ENCODE measurements at regions not wholly inside any gene's neighbourhood (a gene's known extent, or its start where the extent isn't known, plus 50 kb on each side); places are given as distances from the start of the nearest gene placed in this dataset.

DNA sequence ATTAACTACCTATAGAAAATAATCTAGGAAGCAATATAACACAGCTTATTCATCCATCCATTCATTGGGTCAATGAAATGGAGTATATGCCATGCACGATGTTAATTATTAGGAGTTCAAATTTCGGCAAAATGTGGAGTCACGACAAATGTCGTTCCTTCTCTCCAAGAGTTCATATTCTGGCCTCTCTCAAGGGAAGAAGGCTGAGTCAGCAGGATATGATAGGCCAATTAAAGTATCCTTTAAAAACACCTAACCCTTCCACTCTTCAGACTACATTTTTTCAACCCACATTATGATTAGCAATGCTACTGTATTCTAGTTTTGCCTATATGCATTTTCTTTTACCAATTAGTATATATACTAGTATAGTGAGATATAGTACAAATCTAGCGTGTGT, 163.1 kb downstream of the LARP7 start:
- no peak for DNase-seq (ENCODE audit: low spot score)
- H3K4me1 Mint-ChIP-seq (ENCODE audit: low read depth): no peaks in the 10 kb centered on the region
- H3K27ac Mint-ChIP-seq: no peak overlapping the region
- intact Hi-C loops (cut with micrococcal nuclease): no loop called here
- no peaks in the 10 kb centered on the region for H3K9me3 Mint-ChIP-seq
- no peak overlapping the region for H3K4me3 Mint-ChIP-seq (ENCODE audit: low read depth)
- peaks cover 6% of the 10 kb centered on the region for H3K27me3 Mint-ChIP-seq (ENCODE audit: low read depth)
- H3K36me3 Mint-ChIP-seq (ENCODE audit: low read depth): no peaks in the 10 kb centered on the region

DNA sequence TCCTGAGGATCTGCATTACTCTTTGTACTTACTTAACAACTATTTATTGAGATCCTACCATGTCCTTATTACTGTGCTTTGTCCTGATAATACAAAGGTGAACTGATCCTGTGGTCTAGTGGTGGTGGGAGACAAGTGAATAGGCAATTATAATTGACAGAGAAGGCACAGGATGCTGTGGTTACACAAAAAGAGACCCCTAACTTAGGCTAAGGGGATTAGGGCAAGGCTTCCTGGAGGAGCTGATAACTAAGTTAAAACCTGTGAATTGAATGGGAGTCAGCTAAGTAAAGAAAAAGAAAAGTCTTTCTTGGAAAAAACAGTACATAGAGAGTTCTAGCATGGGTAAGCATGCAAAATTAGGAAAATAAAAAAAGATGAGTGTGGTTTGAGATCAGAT, 164.4 kb downstream of the LARP7 start:
- H3K27ac Mint-ChIP-seq: no peak overlapping the region
- no peak overlapping the region for H3K4me3 Mint-ChIP-seq (ENCODE audit: low read depth)
- H3K27me3 Mint-ChIP-seq (ENCODE audit: low read depth): peaks cover 6% of the 10 kb centered on the region
- H3K4me1 Mint-ChIP-seq (ENCODE audit: low read depth): no peaks in the 10 kb centered on the region
- no peaks in the 10 kb centered on the region for H3K9me3 Mint-ChIP-seq
- no peaks in the 10 kb centered on the region for H3K36me3 Mint-ChIP-seq (ENCODE audit: low read depth)
- intact Hi-C loops (cut with micrococcal nuclease): no loop called here
- DNase-seq (ENCODE audit: low spot score): no peak

DNA sequence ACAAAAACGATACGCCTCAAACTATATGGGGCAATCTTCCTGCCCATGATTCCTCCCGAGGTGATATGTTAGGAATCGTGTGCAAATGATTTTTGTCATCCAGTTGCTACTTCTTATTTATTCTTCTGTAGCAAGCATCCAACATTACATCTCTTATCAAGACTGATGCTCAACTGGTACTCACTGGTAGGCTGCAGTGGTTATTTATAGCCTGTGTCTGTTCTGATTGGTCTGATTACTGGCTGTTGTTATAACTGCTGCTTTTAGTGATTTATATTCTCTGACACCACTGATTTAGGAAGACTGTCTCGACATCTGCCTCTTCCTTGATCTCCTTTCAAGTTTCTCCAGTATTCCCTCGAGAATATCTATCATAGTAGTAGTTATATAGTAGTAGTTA, 165.8 kb downstream of the LARP7 start:
- Mint-ChIP-seq H3K4me3 (ENCODE audit: low read depth) (no peak overlapping the region), H3K27me3 (ENCODE audit: low read depth) (peaks cover 6% of the 10 kb centered on the region), H3K4me1 (ENCODE audit: low read depth) (no peaks in the 10 kb centered on the region), H3K36me3 (ENCODE audit: low read depth) (no peaks in the 10 kb centered on the region), H3K27ac (no peak overlapping the region), H3K9me3 (no peaks in the 10 kb centered on the region)
- no peak for DNase-seq (ENCODE audit: low spot score)
- intact Hi-C loops (cut with micrococcal nuclease): no loop called here

DNA sequence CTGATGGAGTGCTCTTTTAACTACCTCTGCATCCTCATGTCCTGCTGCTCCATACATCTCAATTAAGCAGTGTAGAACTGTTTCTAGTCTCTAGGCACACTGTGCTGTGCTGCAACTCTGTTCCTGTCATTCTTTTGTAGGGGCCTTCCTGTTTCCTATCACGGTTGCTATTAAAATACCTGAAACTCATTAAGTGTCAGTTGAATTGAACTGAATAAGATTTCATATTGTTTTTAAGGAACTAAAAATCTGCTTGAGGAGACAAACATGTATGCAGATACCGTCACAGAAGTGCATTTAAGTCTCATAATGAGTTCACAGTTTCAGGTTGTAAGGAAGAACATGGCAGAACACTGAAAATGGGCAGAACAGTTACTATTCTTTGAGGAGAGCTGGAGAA, 170.1 kb downstream of the LARP7 start:
- Mint-ChIP-seq H3K4me1 (ENCODE audit: low read depth) (peaks cover 2% of the 10 kb centered on the region), H3K27me3 (ENCODE audit: low read depth) (peaks cover 3% of the 10 kb centered on the region), H3K9me3 (no peaks in the 10 kb centered on the region), H3K27ac (no peak overlapping the region), H3K4me3 (ENCODE audit: low read depth) (no peak overlapping the region), H3K36me3 (ENCODE audit: low read depth) (no peaks in the 10 kb centered on the region)
- intact Hi-C loops (cut with micrococcal nuclease): no loop called here
- no peak for DNase-seq (ENCODE audit: low spot score)

DNA sequence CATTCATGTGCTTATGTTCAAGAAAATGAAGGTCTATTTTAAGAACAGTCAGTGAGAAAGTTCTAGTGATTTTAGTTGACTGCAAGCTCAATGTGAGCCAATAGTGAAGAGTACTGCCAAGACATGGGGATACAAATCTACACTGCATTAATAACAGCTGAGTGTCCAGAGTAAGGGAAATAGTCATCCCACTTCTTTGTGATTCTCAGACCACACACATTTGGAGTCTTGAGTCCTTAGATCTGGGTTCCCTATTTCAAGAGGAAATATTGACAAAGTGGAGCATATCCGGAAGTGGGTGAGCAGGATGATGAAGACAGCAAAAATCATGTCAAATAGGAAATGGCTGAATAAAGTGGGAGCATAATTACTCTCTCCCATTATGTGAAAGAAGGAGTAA, 171.1 kb downstream of the LARP7 start:
- Mint-ChIP-seq H3K27ac (no peak overlapping the region), H3K9me3 (no peaks in the 10 kb centered on the region), H3K4me3 (ENCODE audit: low read depth) (no peak overlapping the region), H3K27me3 (ENCODE audit: low read depth) (peaks cover 3% of the 10 kb centered on the region), H3K36me3 (ENCODE audit: low read depth) (no peaks in the 10 kb centered on the region), H3K4me1 (ENCODE audit: low read depth) (peaks cover 2% of the 10 kb centered on the region)
- intact Hi-C loops (cut with micrococcal nuclease): no loop called here
- no peak for DNase-seq (ENCODE audit: low spot score)

DNA sequence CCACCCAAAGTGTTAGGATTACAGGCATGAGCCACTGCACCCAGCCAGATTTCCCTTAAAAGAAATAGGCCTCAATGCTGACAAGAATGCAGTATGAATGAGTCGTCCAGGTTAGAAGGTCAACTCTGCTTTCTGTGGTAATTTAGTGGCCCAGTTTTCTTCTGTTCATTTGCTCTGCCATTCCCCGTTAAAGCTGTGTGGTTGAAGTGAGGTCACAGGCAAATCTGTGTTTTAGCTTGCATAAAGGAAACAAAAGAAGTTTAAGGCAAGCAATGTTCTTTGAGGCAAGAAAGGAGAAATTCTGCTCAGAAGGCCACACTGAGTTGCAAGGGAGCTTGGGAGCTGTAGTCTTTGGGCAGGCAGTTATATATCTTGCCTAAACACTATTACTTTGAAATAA, 176.8 kb downstream of the LARP7 start:
- H3K4me1 Mint-ChIP-seq (ENCODE audit: low read depth): peaks cover 18% of the 10 kb centered on the region
- no peaks in the 10 kb centered on the region for H3K9me3 Mint-ChIP-seq
- no peaks in the 10 kb centered on the region for H3K36me3 Mint-ChIP-seq (ENCODE audit: low read depth)
- no peaks in the 10 kb centered on the region for H3K27me3 Mint-ChIP-seq (ENCODE audit: low read depth)
- no peak overlapping the region for H3K4me3 Mint-ChIP-seq (ENCODE audit: low read depth)
- DNase-seq (ENCODE audit: low spot score): no peak
- H3K27ac Mint-ChIP-seq: no peak overlapping the region
- intact Hi-C loops (cut with micrococcal nuclease): no loop called here

DNA sequence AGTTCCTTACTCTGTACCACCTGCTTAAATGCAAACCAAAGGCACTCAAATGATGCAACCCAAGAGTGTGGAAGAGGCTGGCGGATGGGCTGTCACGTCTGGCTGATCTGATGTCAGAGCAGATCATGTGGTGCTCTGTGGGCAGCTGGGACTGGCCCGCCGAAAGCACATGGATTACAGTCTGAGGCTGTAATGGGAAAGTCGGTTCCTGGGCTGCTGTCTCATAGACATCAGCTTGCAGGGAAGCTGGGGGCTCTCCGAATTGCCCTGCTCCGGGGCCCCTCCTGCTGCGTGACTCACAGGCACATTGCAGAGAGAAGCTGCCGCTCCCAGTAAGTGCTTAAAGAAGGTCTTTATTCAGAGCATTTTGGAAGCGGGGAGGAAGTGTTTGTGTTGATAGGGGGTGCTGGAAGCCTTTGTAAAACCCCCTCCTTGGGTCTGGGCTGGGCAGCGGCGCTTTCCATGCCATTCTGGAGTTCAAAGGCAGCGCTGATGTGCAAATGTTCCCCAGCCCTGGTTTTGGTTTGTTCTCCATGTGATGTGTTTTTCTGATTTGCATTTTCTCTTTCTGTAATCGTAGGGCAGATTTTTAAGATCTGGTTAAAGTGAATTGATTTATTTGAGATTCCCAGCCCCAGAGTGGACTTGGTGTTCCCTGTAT, 181.1 kb downstream of the LARP7 start:
- H3K27ac Mint-ChIP-seq: peak overlapping the region; percentile 81

DNA sequence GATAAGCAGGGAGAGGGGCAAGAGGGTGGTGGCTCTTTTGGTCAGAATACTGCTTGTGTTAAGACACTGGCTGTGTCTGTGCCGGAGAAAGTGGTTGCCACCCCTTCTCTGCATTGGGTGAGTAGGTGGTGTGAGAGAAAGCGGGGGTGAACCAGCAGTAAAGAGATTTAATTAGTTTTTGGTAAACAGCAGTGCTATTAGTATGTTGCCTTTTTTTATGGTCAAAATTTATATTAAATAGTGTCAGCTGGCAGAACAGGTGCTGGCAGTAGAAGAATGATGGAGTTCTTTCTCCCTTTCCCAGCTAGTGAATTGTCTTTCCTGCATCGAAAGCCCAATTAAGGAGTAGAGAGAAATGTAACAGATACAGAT, 181.6 kb downstream of the LARP7 start:
- peaks cover 23% of the 10 kb centered on the region for H3K4me1 Mint-ChIP-seq (ENCODE audit: low read depth)
- no peaks in the 10 kb centered on the region for H3K9me3 Mint-ChIP-seq
- no peaks in the 10 kb centered on the region for H3K36me3 Mint-ChIP-seq (ENCODE audit: low read depth)
- no peak for DNase-seq (ENCODE audit: low spot score)
- intact Hi-C loops (cut with micrococcal nuclease): loop anchor here (2.0 kb wide), 1 partner anchor 182 kb away; the partner anchor contains the start of genes LARP7 and ZGRF1
- peak overlapping the region; percentile 81 for H3K27ac Mint-ChIP-seq
- H3K4me3 Mint-ChIP-seq (ENCODE audit: low read depth): peak overlapping the region; percentile 87
- peaks cover 5% of the 10 kb centered on the region for H3K27me3 Mint-ChIP-seq (ENCODE audit: low read depth)

More for the DNA sequence above, 181.1 kb downstream of the LARP7 start:
- H3K27me3 Mint-ChIP-seq (ENCODE audit: low read depth): peaks cover 5% of the 10 kb centered on the region
- no peaks in the 10 kb centered on the region for H3K9me3 Mint-ChIP-seq
- no peaks in the 10 kb centered on the region for H3K36me3 Mint-ChIP-seq (ENCODE audit: low read depth)
- peak; percentile 26 for DNase-seq (ENCODE audit: low spot score)
- peaks cover 24% of the 10 kb centered on the region for H3K4me1 Mint-ChIP-seq (ENCODE audit: low read depth)
- intact Hi-C loops (cut with micrococcal nuclease): loop anchor here (2.0 kb wide), 1 partner anchor 181 kb away; the partner anchor contains the start of genes LARP7 and ZGRF1
- peak overlapping the region; percentile 87 for H3K4me3 Mint-ChIP-seq (ENCODE audit: low read depth)

DNA sequence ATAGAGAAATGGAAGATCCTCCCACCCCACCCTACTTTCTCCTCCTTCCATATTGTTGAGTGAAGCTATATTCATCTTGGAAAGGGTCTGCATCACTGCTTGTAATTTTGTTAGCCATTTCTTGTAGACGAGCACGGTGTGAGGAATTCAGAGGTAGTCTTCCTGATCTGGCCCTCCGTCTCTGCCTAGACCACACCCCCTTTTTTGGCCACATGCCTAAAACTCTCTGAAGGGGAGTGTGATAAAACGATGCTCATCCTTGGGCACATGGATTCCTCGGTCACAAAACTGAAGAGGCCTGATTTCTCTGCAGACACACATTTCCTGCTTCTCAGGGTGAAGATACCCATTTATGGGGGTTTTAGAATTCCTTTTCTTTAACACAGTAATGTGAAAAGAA, 182.8 kb downstream of the LARP7 start:
- H3K27me3 Mint-ChIP-seq (ENCODE audit: low read depth): peaks cover 5% of the 10 kb centered on the region
- H3K9me3 Mint-ChIP-seq: no peaks in the 10 kb centered on the region
- H3K4me1 Mint-ChIP-seq (ENCODE audit: low read depth): peaks cover 16% of the 10 kb centered on the region
- no peaks in the 10 kb centered on the region for H3K36me3 Mint-ChIP-seq (ENCODE audit: low read depth)
- no peak overlapping the region for H3K4me3 Mint-ChIP-seq (ENCODE audit: low read depth)
- DNase-seq (ENCODE audit: low spot score): no peak
- no peak overlapping the region for H3K27ac Mint-ChIP-seq
- intact Hi-C loops (cut with micrococcal nuclease): loop anchor here (2.0 kb wide), 1 partner anchor 183 kb away; the partner anchor contains the start of genes LARP7 and ZGRF1

DNA sequence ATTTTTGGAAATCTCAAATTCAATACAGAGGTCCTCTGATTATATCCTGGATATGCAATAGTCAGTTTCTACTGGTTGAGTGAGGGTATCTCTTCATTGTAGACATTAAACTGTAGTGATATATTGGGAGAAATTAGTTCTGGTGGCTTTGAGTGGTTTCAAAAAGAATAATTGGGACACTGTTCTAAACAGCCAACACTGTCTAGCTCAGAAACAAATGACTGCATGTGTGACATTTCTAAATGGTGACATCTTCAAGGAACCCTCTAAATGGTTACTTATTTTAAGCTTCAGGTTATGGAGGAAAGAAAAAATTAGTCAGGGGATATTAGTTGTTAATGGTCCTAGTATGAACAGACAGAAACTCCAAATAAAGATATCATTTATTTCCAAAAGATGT, 186.2 kb downstream of the LARP7 start:
- DNase-seq (ENCODE audit: low spot score): no peak
- Mint-ChIP-seq H3K4me1 (ENCODE audit: low read depth) (peaks cover 10% of the 10 kb centered on the region), H3K9me3 (no peaks in the 10 kb centered on the region), H3K27me3 (ENCODE audit: low read depth) (peaks cover 5% of the 10 kb centered on the region), H3K36me3 (ENCODE audit: low read depth) (no peaks in the 10 kb centered on the region), H3K4me3 (ENCODE audit: low read depth) (no peak overlapping the region), H3K27ac (no peak overlapping the region)
- intact Hi-C loops (cut with micrococcal nuclease): no loop called here

DNA sequence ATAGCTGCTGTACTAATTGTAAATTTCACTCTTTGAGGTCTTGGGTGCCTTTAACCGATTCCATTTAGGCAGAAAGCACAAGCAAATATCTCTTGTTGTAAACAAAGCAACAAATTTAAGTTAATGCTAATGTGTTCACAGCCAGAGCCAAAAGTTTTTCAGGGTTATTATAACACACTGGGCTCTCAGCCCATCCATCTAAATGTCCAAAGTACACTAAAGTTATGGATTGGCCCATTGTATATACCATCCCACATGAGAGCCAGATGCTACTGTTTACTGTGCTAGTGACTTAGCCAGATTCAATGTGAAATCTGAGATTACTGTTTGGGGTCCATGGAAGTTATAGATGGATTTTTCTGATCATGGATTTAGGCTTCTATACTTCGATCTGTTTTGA, 186.7 kb downstream of the LARP7 start:
- Mint-ChIP-seq H3K4me3 (ENCODE audit: low read depth) (no peak overlapping the region), H3K9me3 (no peaks in the 10 kb centered on the region), H3K4me1 (ENCODE audit: low read depth) (peaks cover 6% of the 10 kb centered on the region), H3K36me3 (ENCODE audit: low read depth) (no peaks in the 10 kb centered on the region), H3K27ac (no peak overlapping the region), H3K27me3 (ENCODE audit: low read depth) (peaks cover 5% of the 10 kb centered on the region)
- DNase-seq (ENCODE audit: low spot score): no peak
- intact Hi-C loops (cut with micrococcal nuclease): no loop called here

DNA sequence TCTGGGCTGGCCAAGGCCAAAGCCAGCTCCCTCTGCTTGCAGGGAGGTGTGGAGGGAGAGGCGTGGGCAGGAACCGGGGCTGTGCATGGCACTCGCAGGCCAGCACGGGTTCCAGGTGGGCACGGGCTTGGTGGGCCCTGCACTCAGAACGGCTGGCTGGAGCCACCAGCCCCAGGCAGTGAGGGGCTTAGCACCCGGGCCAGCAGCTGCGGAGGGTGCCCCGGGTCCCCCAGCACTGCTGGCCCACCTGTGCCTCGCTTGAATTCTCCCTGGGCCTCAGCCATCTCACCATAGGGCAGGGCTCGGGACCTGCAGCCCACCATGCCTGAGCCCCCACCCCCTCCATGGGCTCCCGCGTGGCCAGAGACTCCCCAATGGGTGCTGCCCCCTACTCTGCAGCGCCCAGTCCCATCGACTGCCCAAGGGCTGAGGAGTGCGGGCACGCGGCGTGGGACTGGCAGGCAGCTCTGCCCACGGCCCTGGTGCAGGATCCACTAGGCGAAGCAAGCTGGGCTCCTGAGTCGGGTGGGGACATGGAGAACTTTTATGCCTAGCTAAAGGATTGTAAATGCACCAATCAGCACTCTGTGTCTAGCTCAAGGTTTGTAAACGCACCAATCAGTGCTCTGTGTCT, 193.9 kb downstream of the LARP7 start:
- DNase-seq (ENCODE audit: low spot score): no peak
- no peaks in the 10 kb centered on the region for H3K36me3 Mint-ChIP-seq (ENCODE audit: low read depth)
- no peaks in the 10 kb centered on the region for H3K9me3 Mint-ChIP-seq
- no peak overlapping the region for H3K27ac Mint-ChIP-seq
- intact Hi-C loops (cut with micrococcal nuclease): no loop called here
- no peak overlapping the region for H3K4me3 Mint-ChIP-seq (ENCODE audit: low read depth)
- no peaks in the 10 kb centered on the region for H3K27me3 Mint-ChIP-seq (ENCODE audit: low read depth)
- no peaks in the 10 kb centered on the region for H3K4me1 Mint-ChIP-seq (ENCODE audit: low read depth)

DNA sequence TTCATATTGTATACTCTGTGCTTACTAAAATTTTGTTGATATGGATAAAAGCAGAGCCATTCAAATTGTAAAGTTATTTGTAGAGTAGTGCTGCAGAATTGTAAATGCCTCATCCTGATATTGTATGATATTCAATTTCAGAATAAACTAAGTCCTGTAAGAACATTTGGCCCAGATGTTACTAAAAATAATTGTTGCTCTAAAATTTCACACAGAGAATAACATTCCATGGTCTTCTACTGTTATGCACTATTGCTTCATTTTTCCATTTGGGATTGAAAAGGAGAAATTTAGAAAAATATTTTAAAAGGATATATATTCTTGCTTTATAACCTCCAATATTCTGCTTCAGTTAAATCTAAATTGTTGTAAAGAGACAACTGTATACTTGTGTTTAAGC, 195.6 kb downstream of the LARP7 start:
- DNase-seq (ENCODE audit: low spot score): no peak
- peaks cover 6% of the 10 kb centered on the region for H3K9me3 Mint-ChIP-seq
- H3K27ac Mint-ChIP-seq: no peak overlapping the region
- no peak overlapping the region for H3K4me3 Mint-ChIP-seq (ENCODE audit: low read depth)
- intact Hi-C loops (cut with micrococcal nuclease): no loop called here
- H3K27me3 Mint-ChIP-seq (ENCODE audit: low read depth): peaks cover 2% of the 10 kb centered on the region
- no peaks in the 10 kb centered on the region for H3K36me3 Mint-ChIP-seq (ENCODE audit: low read depth)
- no peaks in the 10 kb centered on the region for H3K4me1 Mint-ChIP-seq (ENCODE audit: low read depth)

Measured in activated T-helper 2 cell treated with anti-CD3 and anti-CD28 coated beads, Interferon-gamma antibody, Interleukin-2, Interleukin-4, amounts not matched to agents 10 μg/mL and 5 μg/mL and 100 μg/mL, durations not matched to agents 14 hours and 24 hours and 36 hours (primary cell).